Esophagus squamous epithelium (tissue), 4 donors: ENCODE measurements at regions not wholly inside any gene's neighbourhood (a gene's known extent, or its start where the extent isn't known, plus 50 kb on each side); places are given as distances from the start of the nearest gene placed in this dataset.

Experiments used
- POLR2A ChIP-seq, 4 donors: fragments of 450-650 bp; IDR thresholded peaks; one replicate each; pipeline ENCODE4 v1.6.1; 2017; ENCODE audit warnings: antibody characterized with exemption in 4 of 4, mild to moderate bottlenecking in 4 of 4, moderate library complexity in 3 of 4
- TF ChIP-seq, protein P1 (sequence below), 6 experiments: fragments of 450-650 bp in 4 of 6; fragments of 200-600 bp in 2 of 6; sonication (generic) in 2 of 6; IDR thresholded peaks; one replicate each; pipeline ENCODE4 v1.5.1; 2016 to 2019; ENCODE audit warnings: antibody characterized with exemption in 6 of 6, mild to moderate bottlenecking in 4 of 6, moderate library complexity in 4 of 6

DNA sequence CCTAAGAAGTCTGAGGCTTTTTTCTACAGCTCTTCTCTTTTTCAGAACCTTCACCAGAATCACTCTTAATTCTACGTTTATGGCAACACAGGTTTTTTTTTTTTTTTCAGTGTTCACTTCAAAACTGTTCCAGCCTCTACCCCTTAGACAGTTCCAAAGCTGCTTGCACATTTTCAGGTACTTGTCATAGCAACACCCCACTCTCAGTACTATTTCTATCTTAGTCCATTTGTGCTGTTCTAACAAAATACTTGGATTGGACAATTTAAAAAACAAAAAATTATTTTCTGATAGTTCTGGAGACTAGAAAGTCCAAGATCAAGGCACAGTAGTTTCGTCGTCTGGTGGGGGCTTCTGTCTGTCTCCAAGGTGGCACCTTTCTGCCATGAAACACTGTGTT lies 340.9 kb upstream of the RPS23 start:
- TF ChIP-seq, protein P1, sequence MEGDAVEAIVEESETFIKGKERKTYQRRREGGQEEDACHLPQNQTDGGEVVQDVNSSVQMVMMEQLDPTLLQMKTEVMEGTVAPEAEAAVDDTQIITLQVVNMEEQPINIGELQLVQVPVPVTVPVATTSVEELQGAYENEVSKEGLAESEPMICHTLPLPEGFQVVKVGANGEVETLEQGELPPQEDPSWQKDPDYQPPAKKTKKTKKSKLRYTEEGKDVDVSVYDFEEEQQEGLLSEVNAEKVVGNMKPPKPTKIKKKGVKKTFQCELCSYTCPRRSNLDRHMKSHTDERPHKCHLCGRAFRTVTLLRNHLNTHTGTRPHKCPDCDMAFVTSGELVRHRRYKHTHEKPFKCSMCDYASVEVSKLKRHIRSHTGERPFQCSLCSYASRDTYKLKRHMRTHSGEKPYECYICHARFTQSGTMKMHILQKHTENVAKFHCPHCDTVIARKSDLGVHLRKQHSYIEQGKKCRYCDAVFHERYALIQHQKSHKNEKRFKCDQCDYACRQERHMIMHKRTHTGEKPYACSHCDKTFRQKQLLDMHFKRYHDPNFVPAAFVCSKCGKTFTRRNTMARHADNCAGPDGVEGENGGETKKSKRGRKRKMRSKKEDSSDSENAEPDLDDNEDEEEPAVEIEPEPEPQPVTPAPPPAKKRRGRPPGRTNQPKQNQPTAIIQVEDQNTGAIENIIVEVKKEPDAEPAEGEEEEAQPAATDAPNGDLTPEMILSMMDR (IDR thresholded peaks at IDR 0.05), result no peak
- TF ChIP-seq POLR2A (IDR thresholded peaks at IDR 0.05), result no peak
